Hematopoietic multipotent progenitor cell treated with erythropoietin and hydrocortisone succinate and interleukin-3 and kit ligand, for 6 days (in vitro differentiated cells): ENCODE measurements at regions not wholly inside any gene's neighbourhood (a gene's known extent, or its start where the extent isn't known, plus 50 kb on each side); places are given as distances from the start of the nearest gene placed in this dataset.

Experiments used
- DNase-seq: peaks from one replicate; pipeline ENCODE4 v3.0.0-alpha.2; 2015

- no peak for DNase-seq
Observed at GRCh38 chrX:6904156-6904555, 243.4 kb upstream of the STS start.

- no peak for DNase-seq
Observed at GRCh38 chrX:6898371-6898770, 249.1 kb upstream of the STS start.

- DNase-seq: no peak
Observed at GRCh38 chrX:6891404-6891803, 256.1 kb upstream of the STS start.

GRCh38 chrX:6890544-6891261 is 256.8 kb upstream of the STS start:
- no peak for DNase-seq

GRCh38 chrX:6885909-6886308 is 261.6 kb upstream of the STS start:
- DNase-seq: no peak

GRCh38 chrX:6885396-6885795 is 262.1 kb upstream of the STS start:
- no peak for DNase-seq

GRCh38 chrX:6861456-6861855 is 286.1 kb upstream of the STS start:
- no peak for DNase-seq

GRCh38 chrX:6857749-6858148 is 289.8 kb upstream of the STS start:
- DNase-seq: no peak

- no peak for DNase-seq
Observed at GRCh38 chrX:6856471-6856870, 291.0 kb upstream of the STS start.

GRCh38 chrX:6852869-6853268 is 294.6 kb upstream of the STS start:
- DNase-seq: no peak

- DNase-seq: no peak
Observed at GRCh38 chrX:6852121-6852520, 295.4 kb upstream of the STS start.

- DNase-seq: no peak
Observed at GRCh38 chrX:6851140-6851539, 296.4 kb upstream of the STS start.

GRCh38 chrX:6849716-6850414 is 297.6 kb upstream of the STS start:
- DNase-seq: no peak

- DNase-seq: no peak
Observed at GRCh38 chrX:6832619-6833018, 297.7 kb upstream of the VCX3A start.

GRCh38 chrX:6826856-6827255 is 291.9 kb upstream of the VCX3A start:
- DNase-seq: no peak

- no peak for DNase-seq
Observed at GRCh38 chrX:6821730-6822129, 286.8 kb upstream of the VCX3A start.

- DNase-seq: peak; percentile 0
Observed at GRCh38 chrX:6813836-6814370, 279.0 kb upstream of the VCX3A start.

GRCh38 chrX:6812087-6812486 is 277.2 kb upstream of the VCX3A start:
- no peak for DNase-seq

GRCh38 chrX:6810776-6811175 is 275.9 kb upstream of the VCX3A start:
- no peak for DNase-seq

- DNase-seq: no peak
Observed at GRCh38 chrX:6803607-6804006, 268.7 kb upstream of the VCX3A start.

GRCh38 chrX:6793000-6793399 is 258.1 kb upstream of the VCX3A start:
- no peak for DNase-seq

- DNase-seq: no peak
Observed at GRCh38 chrX:6783912-6784311, 249.0 kb upstream of the VCX3A start.

- DNase-seq: no peak
Observed at GRCh38 chrX:6782831-6783230, 247.9 kb upstream of the VCX3A start.
